ENCODE measurements at regions not wholly inside any gene's neighbourhood (a gene's known extent, or its start where the extent isn't known, plus 50 kb on each side); places are given as distances from the start of the nearest gene placed in this dataset.
"Not testable (repeated sequence)": the region's sequence is repeated elsewhere in the genome, so short reads cannot be mapped to it uniquely, and the experiment has no call there.

DNA sequence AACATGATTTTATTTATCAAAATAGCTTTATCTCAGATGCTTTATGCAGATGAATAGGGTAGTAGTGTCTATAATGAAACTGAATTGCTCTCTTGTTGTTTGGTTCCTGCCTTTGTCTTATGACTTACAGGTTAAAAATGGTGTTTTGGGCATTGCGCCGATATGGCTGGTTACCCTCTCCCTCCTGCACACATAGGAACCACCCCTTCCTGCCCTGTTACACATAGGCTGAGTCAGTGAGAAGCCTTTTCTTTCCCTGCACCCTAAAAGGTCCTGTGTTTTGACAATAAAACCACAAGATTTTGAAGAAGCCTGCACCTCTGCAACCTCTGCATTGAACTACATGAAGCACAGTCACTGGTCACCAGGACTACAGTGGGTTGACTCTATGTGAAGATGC lies 655.8 kb upstream of the ANKRD30A start:
- Histone ChIP-seq H3K4me3 (no peak overlapping the region), H3K27ac (no peak overlapping the region)

DNA sequence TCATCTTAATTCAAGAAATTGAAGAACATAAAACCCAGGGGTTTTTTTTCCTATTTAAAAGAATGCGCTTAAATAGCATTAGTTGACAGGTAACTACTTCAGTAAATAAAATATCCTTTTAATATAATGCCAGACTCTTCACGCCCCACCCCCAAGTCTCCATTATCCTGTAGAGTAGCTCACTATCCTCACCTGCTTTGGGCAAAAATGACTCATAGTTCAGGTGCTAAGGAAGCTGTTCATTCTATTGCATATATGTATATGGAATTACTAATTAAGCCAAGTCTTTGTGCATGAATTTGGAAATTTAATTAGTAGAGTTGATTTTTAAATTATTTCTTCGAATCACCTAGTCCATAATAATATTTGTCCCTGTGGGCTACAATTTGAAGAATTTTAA lies 656.8 kb upstream of the ANKRD30A start:
- Histone ChIP-seq H3K27ac (no peak overlapping the region), H3K4me3 (no peak overlapping the region)

DNA sequence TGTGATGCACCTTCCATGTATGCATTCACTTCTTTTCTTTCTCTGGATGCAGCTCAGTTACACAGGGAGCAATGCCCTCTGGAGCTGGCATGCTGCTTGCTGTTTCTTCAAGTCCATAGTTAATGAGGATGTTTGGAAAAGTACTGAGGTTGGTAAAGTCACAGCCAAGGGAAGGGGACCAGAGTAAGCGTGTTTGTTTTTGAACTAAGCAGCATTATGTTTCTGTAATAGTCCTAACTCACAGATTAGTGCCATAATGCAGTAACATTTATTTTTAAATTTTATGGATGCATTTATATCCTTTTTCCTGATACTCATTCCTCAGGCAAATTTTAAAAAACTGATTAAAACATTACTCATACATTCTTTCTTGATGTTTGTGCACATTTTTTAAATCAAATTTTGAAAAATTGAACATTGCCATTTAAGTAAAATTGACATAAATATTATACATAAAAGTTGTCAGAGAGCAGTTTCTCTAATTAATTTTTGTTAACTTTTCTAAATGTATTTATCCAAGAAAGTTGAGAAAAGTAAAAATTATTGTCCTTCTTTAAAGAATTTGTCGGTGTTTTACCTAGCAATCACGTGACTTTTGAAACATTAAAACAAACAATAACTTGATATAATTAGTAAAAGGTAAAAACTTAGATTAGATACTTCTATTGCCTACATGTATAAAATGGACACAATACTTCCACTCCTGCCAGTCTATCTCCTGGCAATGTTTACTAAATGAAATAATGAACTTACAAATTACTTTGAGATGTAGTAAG lies 659.6 kb upstream of the ANKRD30A start:
- Histone ChIP-seq H3K4me3 (no peak overlapping the region), H3K27ac (no peak overlapping the region)

DNA sequence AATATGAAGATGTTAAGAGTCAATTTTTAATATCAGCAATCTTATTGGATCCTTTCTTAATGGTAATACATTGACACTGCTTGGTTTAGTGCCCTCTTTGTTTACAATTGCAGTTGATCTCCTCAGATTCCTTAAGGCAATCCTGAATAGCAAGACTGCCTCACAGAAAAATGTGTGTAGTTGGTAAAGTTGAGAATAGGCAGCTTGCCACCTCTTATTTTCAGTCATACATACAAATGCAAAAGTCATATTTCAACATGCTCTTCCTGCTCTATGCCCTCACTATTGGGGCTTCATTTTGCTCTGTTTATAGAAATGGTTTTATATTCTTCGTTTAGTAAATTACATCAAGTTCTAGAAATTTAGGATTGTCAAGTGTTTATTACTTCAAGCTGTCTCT lies 661.1 kb upstream of the ANKRD30A start:
- Histone ChIP-seq H3K27ac (no peak overlapping the region), H3K4me3 (no peak overlapping the region)

DNA sequence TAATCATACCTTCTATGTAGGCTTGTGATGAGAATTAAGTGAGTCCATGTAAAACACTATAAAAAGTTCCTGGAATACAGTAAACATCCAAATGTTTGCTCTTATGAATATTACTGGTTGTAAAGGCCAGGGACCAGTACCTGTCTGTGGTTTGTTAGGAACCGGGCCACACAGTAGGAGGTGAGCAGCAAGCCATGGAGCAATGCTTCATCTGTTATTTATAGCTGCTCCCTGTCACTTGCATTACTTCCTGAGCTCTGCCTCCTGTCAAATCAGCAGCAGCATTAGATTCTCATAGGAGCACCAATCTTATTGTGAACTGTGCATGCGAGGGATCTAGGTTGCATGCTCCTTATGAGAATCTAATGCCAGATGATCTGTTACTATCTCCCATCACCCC lies 662.0 kb upstream of the ANKRD30A start:
- H3K27ac ChIP-seq: no peak overlapping the region
- H3K4me3 ChIP-seq: no peak overlapping the region

DNA sequence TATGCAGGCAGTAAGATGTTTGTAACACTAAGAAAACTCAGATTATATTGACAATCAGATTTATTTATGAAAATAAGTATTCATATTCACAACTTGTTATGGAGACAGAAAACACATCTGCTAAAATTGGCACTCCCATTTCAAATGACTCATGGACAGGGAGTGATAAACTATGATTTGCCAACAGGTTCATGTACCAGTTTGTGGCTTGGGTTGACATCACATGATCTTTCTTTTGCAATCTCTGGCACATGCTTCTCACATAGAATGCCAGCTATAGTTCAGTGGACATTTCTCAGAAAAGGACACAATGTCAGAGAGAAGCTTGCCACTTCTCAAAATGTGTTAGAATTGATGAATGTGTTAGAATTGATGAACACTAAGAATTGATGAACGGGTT lies 663.2 kb upstream of the ANKRD30A start:
- Histone ChIP-seq H3K4me3 (no peak overlapping the region), H3K27ac (no peak overlapping the region)

DNA sequence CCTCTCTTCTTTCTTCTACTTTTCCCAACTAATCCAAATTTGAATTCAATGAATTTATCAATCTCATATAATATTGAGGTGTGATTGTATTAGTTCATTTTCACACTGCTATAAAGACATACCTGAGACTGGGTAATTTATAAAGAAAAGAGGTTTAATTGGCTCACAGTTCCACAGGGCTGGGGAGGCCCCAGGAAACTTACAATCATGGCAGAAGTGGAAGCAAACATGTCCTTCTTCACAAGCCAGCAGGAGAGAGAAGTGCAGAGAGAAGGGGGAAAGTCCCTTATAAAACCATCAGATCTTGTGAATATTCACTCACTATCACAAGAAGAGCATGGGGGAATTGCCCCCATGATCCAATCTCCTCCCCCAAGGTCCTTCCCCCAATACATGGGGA lies 667.0 kb upstream of the ANKRD30A start:
- not testable (repeated sequence) for H3K27ac ChIP-seq, H3K4me3 ChIP-seq

DNA sequence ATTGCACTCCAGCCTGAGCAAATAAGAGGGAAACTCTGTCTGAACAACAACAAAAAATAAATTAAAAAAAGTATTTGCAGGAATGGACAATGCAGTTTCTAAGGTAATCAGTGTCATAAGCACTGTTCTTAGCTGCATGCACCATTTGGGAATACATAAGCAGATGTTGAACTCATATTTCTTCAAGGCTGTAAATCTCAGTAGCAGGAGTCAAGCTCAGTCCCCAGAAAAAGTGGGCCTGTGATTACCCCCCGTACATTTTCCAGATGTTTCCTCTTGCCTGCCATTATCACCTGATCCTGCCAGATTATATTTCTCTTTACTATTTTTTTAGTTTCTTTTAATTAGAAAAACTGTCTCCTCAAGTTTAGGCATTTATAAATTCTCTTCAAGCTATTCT lies 667.6 kb upstream of the ANKRD30A start:
- no peak overlapping the region for H3K4me3 ChIP-seq
- H3K27ac ChIP-seq: no peak overlapping the region

DNA sequence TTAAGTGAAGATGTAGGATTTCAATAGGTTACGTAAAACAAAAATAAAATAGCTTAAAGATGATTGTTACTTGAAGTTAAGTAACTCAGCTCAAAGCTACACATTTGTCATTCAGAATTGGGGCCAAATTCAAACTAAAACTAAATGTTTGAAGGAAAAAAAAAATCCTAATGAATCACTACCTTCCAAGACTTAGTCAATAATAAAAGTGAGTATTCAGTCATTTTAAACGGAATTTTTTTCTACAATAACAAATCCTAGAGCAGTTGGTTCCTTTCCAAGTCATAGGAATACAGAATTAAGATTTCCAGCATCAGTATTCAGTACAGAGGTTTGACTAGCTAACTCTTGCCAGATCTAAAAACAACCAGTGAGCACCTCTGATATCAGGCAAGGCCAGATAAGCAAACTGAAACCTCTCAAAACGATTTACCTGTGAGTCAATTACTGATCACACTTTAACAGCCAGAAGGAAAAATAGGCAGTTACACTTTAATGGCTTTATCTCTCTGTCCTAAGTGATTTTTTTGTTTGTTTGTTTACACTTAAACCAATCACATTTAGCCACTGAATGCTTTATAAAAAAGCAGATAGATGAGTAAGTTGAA lies 669.8 kb upstream of the ANKRD30A start:
- Histone ChIP-seq H3K4me3 (no peak overlapping the region), H3K27ac (no peak overlapping the region)

DNA sequence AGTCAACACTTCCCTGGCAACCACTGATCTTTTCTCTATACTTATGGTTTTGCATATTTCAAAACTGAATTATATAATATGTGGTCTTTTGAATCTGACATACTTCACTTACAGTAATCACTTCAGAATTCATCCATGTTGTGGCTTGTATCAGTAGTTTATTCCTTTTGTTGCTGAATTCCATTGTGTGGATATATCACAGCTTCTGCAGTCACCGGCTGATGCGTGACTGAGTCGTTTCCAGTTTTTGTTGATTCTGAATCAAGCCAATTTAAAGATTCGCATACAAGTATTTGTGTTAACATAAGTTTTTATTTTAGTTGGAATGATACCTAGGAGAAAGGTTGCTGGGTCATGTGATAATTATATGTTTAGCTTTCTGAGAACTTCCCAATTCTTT lies 672.5 kb upstream of the ANKRD30A start:
- Histone ChIP-seq H3K27ac (no peak overlapping the region), H3K4me3 (no peak overlapping the region)

DNA sequence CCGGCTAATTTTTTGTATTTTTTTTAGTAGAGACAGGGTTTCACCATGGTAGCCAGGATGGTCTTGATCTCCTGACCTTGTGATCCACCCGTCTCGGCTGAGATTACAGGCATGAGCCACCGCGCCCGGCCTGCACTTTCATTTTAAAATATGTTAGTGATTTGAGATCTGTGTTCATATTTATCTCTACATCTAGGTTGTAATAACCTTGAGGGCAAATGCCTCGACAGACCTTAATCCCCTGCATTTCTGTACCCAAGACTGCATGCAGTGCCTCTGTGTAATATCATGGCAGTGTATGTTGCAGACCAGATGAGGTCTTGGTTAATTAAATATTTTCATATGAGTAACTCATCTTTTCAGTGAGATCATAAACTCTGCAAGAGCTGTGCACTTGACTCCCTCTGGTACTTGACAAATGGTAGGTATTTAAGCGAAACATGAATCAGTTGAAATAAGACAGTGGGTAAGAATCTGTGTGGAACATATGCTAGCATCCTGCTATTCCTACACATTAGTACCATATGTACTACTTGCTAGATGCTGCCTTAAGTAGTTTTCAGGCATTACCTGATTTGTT lies 673.9 kb upstream of the ANKRD30A start:
- Histone ChIP-seq H3K4me3 (no peak overlapping the region), H3K27ac (no peak overlapping the region)

DNA sequence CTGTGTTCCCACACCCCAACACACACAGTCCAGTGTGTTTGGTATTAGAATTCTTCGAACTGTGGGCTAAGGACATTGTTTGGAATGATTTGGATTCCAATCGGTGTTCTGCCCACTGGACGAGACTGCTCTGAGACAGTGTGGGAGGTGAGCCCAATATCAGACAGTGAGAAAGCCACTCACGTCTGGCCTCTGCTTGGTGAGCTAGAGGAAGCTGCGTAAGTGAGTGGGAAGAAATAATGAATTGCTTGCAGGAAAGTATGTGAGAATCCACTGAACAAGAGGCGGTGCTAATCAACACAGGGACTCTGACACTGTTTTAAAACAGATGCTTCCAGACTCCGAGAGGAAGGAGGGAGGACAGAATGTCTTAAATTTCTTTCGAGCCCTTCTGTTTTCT lies 675.0 kb upstream of the ANKRD30A start:
- H3K27ac ChIP-seq: no peak overlapping the region
- no peak overlapping the region for H3K4me3 ChIP-seq

DNA sequence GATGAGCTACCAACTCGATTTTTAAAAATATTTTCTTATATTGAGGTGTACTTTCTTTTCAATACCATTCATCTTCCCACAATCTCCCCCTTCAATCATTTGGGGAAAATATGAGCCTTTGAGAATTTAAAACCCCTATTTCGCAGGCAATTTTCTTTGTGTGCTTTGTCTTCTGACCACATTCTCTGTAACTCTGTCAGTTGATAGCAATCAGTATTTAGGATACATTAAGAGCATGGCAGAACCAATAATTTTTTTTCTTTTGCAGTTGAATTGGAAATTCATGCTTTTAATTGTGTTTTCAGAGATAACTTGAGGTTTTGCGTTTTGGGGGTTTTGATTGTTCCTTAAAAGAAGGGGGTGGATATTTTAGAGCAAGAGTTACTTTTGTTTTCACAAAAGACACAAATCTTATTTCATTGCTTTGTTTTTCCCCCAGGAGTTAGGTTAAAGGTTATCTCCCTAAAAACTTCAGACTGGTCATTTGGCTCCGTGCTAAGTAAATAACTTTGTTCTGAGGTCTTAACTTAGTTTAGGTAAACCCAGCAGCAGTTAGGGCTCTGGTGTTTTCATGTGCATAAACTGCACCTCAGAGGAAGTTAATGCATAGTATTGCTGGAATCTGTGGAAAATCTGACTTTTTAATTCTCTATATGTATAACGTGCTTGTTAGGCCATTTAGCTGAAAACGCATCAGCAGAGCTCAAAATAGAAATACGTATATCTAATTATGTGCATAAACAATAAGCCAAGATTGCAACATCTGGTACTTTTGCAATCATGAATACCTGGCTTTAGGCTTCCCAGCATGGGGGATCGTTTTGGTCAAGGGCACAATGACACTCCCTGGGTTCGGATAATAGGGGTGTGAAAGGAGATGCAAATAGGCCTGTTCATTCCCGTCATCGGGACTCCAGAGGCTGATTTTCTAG lies 676.4 kb upstream of the ANKRD30A start:
- Histone ChIP-seq H3K4me3 (no peak overlapping the region), H3K27ac (no peak overlapping the region)

DNA sequence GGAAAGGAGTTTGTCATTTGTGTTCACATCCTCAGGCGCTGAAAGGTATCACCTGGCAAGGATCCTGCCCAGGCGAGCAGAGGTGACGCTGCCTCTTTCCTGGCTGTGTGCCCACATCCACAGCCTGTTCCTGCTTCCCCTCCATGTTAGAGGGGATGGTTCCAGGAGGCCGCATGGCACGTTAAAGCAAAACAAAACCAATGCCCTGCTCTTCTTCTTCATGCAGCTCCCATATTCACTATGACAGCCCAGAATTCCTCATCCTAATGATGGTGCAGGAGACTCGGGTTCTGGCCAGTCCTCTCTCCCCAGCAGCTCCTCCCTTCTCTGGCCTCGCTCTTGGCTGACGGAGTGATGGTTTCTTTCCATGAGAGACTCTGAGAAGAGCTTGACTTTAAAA lies 678.5 kb upstream of the ANKRD30A start:
- Histone ChIP-seq H3K4me3 (no peak overlapping the region), H3K27ac (no peak overlapping the region)

DNA sequence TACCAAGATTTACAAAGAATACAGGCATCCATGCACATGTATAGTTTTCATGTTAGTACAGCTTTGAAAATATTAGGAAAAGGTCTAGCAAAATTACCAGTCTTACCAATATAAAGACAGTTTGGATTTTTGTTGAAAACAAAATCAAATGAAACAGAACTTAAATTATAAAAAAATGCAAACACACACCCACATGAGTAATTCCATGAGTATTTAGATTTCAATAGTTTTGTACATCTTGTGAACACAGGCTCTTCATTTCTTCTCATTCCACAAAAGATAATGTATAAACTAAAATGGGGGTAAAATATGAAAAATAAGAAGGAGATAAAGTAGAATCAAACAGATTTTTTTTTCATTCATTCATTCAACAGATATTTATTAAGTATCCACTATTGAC lies 682.2 kb upstream of the ANKRD30A start:
- Histone ChIP-seq H3K27ac (no peak overlapping the region), H3K4me3 (no peak overlapping the region)

DNA sequence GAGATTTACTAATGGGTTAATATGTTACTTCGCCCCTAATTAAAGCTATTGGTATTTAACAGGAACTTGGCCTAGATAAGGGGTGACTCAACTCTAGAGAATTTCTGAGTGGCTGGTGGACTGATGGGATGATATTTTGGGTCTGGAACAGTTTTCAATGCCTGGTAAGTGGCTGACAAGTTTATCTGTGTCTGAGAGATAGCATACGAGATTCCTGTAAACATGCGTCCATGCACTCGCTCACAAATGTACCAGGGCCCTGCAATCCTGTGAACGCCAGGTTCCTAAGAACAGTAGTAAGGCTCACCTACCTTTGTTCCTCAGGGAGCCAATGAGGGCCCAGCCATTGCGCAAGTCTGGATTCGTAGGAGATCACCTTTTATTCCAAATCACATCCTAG lies 683.8 kb upstream of the ANKRD30A start:
- no peak overlapping the region for H3K27ac ChIP-seq

DNA sequence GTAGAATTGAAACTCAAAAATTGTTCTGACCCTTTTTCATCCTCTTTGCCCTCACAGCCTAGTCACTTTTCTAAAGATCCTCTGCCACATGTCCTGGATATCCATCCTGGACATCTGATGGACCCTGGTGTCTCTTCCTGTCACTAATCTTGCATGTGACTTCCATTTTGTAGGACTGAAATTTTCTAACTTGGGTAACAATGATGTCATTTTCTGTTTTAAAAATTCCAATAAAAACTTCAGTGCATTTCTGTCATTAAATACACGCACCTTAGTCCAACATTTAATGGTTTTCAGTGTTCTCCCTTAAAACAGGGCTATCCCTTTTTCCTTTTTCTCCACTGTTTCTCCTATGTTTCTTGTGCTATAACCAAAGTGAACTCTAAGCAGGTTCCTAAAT lies 684.9 kb upstream of the ANKRD30A start:
- Histone ChIP-seq H3K27ac (no peak overlapping the region), H3K4me3 (no peak overlapping the region)

More for the DNA sequence above, 683.8 kb upstream of the ANKRD30A start:
- no peak overlapping the region for H3K4me3 ChIP-seq

DNA sequence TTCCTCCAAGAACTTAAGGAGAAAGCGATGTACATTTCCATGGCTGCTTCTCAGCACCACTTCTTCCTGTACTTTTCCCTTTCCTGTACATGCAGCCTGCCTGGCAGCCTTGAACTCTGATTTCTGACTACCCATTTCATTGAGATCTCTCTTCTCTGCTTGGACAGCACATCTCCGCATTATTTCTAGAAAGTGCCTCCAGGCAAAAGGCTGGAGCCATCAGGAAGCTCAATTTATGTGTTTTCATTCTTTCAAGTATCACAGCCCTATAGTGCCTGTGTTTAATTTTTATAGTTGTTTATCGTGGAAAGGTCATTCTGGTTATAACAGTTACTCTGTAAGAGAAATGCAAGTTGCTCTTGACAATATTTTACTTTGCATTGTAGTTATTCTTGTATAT lies 688.0 kb upstream of the ANKRD30A start:
- Histone ChIP-seq H3K4me3 (no peak overlapping the region), H3K27ac (no peak overlapping the region)

DNA sequence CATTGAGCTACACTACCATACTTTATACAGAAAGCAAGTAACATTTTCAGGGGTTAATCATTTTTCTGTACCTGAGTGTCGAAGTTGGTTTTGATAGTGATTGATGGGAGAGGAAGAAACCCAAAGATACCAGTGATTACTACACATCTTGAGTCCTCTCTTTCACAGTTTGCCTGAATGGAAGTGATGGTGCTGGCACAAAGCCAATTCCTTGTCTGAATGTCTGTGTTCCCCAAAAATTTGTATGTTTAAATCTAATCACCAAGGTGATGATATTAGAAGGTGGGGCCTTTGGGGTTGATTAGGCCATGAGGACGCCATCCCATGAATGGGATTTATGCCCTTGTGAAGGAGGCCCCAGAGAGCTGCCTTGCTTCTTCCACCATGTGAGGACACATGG lies 696.9 kb upstream of the ANKRD30A start:
- H3K27ac ChIP-seq: no peak overlapping the region
- H3K4me3 ChIP-seq: no peak overlapping the region

DNA sequence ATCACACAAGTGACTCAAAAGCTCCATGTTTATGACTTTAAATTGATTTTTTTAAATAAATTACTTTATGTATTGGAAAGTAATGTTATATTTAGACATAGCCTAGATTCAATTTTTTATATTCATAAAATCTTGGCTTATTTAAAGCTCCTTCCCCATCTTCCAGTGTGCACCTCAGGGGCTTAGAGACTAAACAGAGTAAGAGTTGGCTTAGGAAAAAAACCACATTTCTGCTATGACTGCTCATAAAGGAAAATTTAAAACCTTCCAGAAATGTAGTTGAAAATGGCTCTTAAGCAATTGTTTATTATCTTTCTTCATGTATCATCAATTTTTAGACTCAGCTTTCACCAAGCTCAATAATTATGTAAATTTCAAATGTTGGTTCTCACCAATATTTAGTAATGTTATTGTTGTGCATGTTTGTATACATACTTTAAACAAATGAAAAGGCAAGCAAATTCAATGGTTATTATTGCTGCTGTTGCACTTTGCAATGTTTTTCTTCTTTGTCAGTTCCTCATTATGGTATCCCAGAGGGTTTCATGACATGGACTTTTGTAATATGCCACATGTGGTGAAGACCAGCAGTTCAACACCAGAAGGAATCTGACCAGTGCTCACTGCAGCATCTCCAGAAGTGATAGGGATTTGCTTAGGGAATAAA lies 700.1 kb upstream of the ANKRD30A start:
- Histone ChIP-seq H3K27ac (no peak overlapping the region), H3K4me3 (no peak overlapping the region)

Measured in skin epidermis (tissue), 12 donors.